GM21390 (cell line): ENCODE measurements at regions not wholly inside any gene's neighbourhood (a gene's known extent, or its start where the extent isn't known, plus 50 kb on each side); places are given as distances from the start of the nearest gene placed in this dataset.
"Not testable (repeated sequence)": the region's sequence is repeated elsewhere in the genome, so short reads cannot be mapped to it uniquely, and the experiment has no call there.

Experiments used
- ATAC-seq: cut with Tn5 transposase; IDR thresholded peaks from one replicate; pipeline ENCODE4 v1.9.1; 2021; ENCODE audit not compliant: unreplicated experiment

- ATAC-seq = no peak
These were observed 241.4 kb upstream of the DGKB start for GRCh38 chr7:15143936-15144335.

- ATAC-seq = no peak
These were observed 240.6 kb upstream of the DGKB start for GRCh38 chr7:15143121-15143520.

DNA sequence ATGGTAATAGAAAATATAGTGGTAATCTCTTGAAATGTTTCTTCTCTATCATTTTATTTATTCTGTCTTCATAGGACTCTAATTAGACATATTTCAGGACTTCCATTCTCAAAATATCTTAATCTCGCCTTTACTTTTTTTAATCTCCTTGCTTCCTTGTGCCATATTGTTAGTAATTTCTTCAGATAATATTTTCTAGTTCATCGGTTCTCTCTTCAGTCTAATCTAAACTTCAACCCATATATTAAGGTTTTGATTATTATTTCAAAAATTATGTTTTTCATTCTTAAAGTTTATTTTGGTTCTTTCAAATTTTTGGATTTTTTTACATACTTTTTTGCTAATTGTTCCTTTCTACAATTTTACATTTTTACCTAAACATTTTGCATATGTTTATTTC, 237.9 kb upstream of the DGKB start:
- ATAC-seq = no peak

- ATAC-seq = no peak
These were observed 229.1 kb upstream of the DGKB start for GRCh38 chr7:15131661-15132060.

DNA sequence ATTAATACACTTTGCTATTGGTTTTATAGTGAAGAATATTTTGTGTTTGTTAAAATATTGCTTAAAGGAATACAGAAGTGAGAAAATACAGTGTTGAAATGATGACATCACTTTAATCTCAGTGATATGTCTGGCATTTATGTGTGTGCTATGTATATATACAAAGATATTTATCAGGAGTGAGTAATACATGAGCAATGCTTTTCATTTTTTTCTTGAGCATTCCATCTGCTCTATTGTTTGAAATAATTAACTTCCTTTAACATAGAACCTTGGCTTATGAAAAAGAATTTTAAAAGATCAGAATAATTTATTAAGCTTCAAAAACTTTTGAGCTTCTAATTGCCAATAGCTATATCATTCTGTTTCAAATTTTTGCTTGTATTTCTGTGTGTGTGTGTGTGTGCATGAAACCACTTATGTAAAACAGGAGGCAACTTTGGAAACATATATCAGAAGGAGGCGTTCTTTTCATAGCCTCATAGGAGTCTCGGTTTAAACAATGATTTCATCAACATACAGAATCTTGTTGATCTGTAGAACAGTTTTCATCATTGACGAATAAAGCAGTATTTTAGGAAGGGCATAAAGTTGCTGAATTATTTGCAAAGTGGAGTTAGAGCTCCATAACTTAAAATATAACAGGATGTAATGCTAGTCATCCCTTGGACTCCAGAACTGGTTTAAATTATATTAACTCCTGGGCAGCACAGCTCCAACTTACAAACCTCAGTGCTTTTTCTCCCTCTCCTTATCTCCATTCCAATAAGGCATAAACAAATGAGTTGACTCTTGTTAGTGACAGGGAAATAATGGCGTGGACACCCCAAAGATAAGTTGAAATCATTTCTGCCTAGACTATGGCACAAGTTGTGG, 228.4 kb upstream of the DGKB start:
- ATAC-seq = no peak

DNA sequence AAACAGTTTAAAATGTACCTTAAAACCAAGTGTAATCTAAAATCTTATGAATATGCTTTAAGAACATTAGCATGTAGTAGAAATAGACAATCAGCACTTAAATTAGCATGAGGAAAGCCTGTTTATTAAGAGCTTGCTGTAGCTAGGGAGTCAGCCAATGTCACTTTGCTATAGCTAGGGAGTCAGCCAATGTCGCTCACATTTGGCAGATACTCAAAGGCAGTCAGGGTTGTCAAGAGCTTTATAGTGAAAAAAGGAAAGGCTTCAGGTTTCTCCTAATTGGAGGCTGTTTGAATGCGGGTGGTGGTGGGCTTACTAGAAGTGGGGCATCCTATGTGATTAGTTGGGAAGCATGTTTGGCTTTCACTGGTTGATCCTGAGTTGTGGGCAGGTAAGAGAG, 226.2 kb upstream of the DGKB start:
- ATAC-seq = no peak

- not testable (repeated sequence) for ATAC-seq
These were observed 224.1 kb upstream of the DGKB start for GRCh38 chr7:15126653-15127052.

GRCh38 chr7:15123901-15124300, 221.3 kb upstream of the DGKB start:
- no peak for ATAC-seq

DNA sequence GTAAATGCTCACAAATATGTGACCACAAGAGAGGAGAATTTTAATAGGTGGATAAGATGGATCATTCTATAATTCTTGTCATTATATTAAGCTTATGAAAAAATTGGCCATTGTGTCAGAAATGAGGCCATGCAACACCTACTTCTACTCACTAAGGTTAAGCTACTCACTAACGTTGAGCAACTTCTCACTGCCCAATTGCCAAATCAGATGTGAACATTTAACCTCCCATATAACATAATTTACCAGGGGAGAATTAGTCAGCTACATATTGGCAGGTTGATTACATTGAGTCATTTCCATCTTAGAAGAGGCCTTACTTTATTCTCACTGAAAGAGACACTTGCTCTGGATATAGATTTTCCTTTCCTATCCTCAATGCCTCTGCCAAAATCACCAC, 211.2 kb upstream of the DGKB start:
- ATAC-seq = no peak

DNA sequence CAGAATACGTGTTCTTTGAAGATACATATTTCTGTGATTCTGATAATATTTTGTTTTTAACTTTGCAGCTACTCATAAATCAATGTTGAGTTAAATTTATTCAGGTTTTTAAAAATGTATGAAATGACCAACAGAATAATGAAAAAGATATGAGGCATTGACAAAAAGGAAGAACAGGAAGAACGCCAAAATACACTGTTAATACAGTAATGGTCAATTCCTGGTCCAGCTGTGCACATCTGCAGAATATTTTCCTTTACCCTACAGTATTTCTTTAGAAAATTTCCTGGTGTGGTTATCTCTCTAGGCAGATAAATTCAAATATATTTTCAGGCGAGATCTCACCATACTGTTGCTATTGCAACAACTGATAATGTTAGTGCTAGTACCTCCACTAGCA, 203.2 kb upstream of the DGKB start:
- ATAC-seq = no peak

DNA sequence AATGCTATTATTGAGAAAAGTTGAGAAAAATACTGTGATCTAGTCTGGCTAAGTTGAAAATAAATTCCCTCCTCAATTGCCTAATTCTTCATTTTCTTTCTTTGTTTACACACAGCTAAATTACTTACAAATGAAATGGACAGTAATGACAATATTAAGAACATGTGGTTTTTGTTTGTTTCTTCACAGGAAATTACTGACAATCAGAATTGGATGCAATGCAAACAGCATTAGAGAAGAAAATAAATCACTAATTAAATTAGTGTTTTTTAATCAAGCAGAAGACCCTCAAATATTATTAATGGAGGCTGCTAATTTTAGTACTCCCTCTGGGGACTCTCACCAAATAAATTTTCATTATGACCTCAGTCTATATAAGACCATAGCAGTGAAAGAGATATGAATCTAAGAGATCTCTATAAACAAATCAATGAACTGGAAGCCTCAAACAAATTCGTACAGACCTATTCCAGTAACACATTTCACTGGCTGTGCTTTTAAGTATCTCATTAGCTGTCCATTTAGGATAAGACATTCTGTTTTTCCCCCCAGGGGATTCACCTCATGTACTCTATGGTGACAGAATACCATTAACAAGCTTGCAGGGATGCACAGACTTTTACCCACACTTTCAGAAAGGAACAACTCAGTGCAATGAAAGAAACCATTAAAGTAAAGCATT, 202.0 kb upstream of the DGKB start:
- ATAC-seq = no peak

GRCh38 chr7:15099074-15099473, 196.5 kb upstream of the DGKB start:
- no peak for ATAC-seq

DNA sequence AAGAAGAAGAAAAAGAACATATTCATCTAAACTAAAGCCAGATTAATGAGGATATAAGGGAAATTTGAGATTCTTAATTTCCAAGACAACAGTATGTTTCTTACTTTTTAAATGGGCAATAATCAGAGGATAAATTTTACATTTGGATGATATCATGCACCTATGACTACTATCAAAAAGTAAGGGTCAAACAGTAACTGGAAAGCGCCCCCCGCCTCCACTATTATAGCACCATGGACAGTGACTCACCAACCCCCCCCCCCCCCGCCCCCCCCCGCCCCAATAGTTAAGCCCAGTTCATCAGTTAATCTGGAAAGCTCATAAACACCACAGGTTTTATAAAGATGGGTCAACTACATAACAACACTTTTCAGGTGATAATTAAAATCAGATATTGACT, 194.3 kb upstream of the DGKB start:
- no peak for ATAC-seq

DNA sequence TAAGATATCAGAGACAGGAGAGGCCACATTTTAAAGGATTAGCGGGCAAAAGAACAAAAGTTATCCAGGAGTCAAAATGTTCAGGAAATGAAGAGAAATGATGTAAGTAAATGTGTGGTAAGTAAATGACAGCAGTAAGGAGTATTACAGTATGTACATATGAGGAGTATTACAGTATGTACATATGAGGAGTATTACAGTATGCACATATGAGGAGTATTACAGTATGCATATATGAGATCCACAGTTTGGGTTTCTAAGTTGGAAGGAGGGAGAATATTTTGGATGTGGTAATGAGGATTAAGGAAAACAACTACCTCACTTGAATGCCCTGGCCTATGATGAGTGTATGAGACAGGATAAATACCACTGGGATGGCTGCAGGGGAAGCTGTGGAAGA, 192.4 kb upstream of the DGKB start:
- no peak for ATAC-seq

GRCh38 chr7:15087771-15088170, 185.2 kb upstream of the DGKB start:
- no peak for ATAC-seq

DNA sequence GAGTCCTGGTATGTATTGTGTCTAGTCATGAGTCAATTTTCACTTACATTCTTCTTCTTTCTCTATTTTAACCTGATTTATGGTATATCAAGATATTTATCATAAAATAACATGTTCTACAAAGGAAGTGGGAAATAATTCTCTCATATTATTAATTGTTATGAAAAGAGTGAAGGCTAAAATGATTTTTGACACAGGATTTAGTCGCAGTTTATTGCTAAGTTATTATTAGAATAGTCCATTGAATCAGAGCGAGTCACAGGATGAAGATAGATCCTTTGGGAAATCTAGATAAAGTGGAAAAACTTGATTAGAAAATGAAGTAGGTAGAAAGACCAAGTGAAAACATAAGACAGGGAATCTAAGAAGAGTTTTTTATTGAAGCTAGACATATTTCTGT, 184.3 kb upstream of the DGKB start:
- ATAC-seq = no peak

DNA sequence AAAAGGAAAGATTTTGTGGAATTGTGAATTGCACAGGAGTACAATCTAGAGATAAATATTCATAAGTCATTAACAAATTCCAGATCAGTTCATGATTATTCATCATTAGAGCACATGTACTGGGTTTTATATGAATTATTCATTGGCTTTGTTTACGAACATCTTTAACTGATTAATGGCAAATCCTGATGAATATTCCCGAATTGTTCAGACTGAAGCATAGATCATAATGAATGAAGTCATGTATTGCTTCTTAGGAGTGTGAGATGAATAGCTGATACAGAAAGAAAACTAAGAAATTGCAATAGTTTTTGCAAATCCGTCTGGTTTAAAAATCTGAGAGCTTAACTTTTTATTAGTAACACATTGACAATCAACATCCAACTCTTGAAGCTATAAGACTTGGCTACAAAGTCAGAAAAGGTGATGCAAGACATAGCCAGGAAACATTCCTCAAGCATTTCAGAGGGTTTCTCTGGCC, 183.6 kb upstream of the DGKB start:
- no peak for ATAC-seq

- ATAC-seq = no peak
These were observed 182.8 kb upstream of the DGKB start for GRCh38 chr7:15085366-15085765.

GRCh38 chr7:15084368-15084767, 181.8 kb upstream of the DGKB start:
- ATAC-seq = no peak

- ATAC-seq = no peak
These were observed 179.3 kb upstream of the DGKB start for GRCh38 chr7:15081891-15082290.

GRCh38 chr7:15073301-15073700, 170.8 kb upstream of the DGKB start:
- no peak for ATAC-seq

GRCh38 chr7:15068324-15068723, 165.8 kb upstream of the DGKB start:
- no peak for ATAC-seq
